BE2C (cell line): ENCODE measurements at regions not wholly inside any gene's neighbourhood (a gene's known extent, or its start where the extent isn't known, plus 50 kb on each side); places are given as distances from the start of the nearest gene placed in this dataset.

ENCODE experiments used
- DNase-seq: peaks from one replicate; pipeline ENCODE4 v3.0.0-alpha.2; 2020
- H3K27me3 ChIP-seq: fragments of 250-450 bp; sonication (Bioruptor Pico); 2 replicates; pipeline ENCODE4 v1.5.1; 2020; ENCODE audit warnings: mild to moderate bottlenecking
- H3K36me3 ChIP-seq: fragments of 250-450 bp; sonication (Bioruptor Pico); 2 replicates; pipeline ENCODE4 v1.5.1; 2020; ENCODE audit warnings: mild to moderate bottlenecking
- H3K4me1 ChIP-seq: fragments of 250-450 bp; sonication (Bioruptor Pico); 2 replicates; pipeline ENCODE4 v1.5.1; 2020
- H3K4me3 ChIP-seq: 2 replicates; pipeline ENCODE4 v1.5.1; 2011; ENCODE audit warnings: low read depth, low read length
- H3K9me3 ChIP-seq: fragments of 250-450 bp; sonication (Bioruptor Pico); 2 replicates; pipeline ENCODE4 v1.5.1; 2020
- CTCF ChIP-seq: IDR thresholded peaks from 2 replicates; pipeline ENCODE4 v1.5.1; 2012; ENCODE audit warnings: mild to moderate bottlenecking, low read depth, low read length

GRCh38 chr17:77704048-77704815 is 254.3 kb upstream of the TNRC6C start:
- DNase-seq, result no peak
- H3K9me3 ChIP-seq, result peaks cover 2% of the 10 kb centered on the region
- peaks cover 6% of the 10 kb centered on the region; the same call in 1 of the 2 replicates for H3K4me1 ChIP-seq
- TF ChIP-seq CTCF, result no peak
- H3K4me3 ChIP-seq, result no peak overlapping the region
- H3K36me3 ChIP-seq, result no peaks in the 10 kb centered on the region
- H3K27me3 ChIP-seq, result no peaks in the 10 kb centered on the region

GRCh38 chr17:77706938-77707337 is 251.6 kb upstream of the TNRC6C start:
- no peaks in the 10 kb centered on the region for H3K36me3 ChIP-seq
- DNase-seq, result no peak
- no peaks in the 10 kb centered on the region for H3K4me1 ChIP-seq
- no peak for TF ChIP-seq CTCF
- no peaks in the 10 kb centered on the region for H3K27me3 ChIP-seq
- H3K4me3 ChIP-seq, result no peak overlapping the region
- H3K9me3 ChIP-seq, result peaks cover 2% of the 10 kb centered on the region

GRCh38 chr17:77707546-77707945 is 251.0 kb upstream of the TNRC6C start:
- peaks cover 2% of the 10 kb centered on the region; the same call in 1 of the 2 replicates for H3K9me3 ChIP-seq
- DNase-seq, result no peak
- no peaks in the 10 kb centered on the region for H3K27me3 ChIP-seq
- H3K4me1 ChIP-seq, result no peaks in the 10 kb centered on the region
- no peaks in the 10 kb centered on the region for H3K36me3 ChIP-seq
- TF ChIP-seq CTCF, result no peak
- H3K4me3 ChIP-seq, result no peak overlapping the region

- Histone ChIP-seq H3K4me1 (no peaks in the 10 kb centered on the region), H3K36me3 (no peaks in the 10 kb centered on the region), H3K27me3 (no peaks in the 10 kb centered on the region), H3K9me3 (peaks cover 2% of the 10 kb centered on the region; the same call in 1 of the 2 replicates), H3K4me3 (no peak overlapping the region)
- no peak for DNase-seq
- TF ChIP-seq CTCF, result no peak
These were observed 250.5 kb upstream of the TNRC6C start for GRCh38 chr17:77708049-77708448.

- Histone ChIP-seq H3K4me1 (no peaks in the 10 kb centered on the region), H3K4me3 (no peak overlapping the region), H3K36me3 (no peaks in the 10 kb centered on the region), H3K9me3 (peaks cover 2% of the 10 kb centered on the region; the same call in 1 of the 2 replicates), H3K27me3 (no peaks in the 10 kb centered on the region)
- DNase-seq, result no peak
- no peak for TF ChIP-seq CTCF
These were observed 249.6 kb upstream of the TNRC6C start for GRCh38 chr17:77708936-77709335.

- Histone ChIP-seq H3K9me3 (no peaks in the 10 kb centered on the region; the same call in 1 of the 2 replicates), H3K36me3 (no peaks in the 10 kb centered on the region), H3K27me3 (no peaks in the 10 kb centered on the region), H3K4me3 (no peak overlapping the region), H3K4me1 (no peaks in the 10 kb centered on the region)
- no peak for DNase-seq
- TF ChIP-seq CTCF, result no peak
These were observed 248.9 kb upstream of the TNRC6C start for GRCh38 chr17:77709594-77709993.
